ENCODE measurements at regions not wholly inside any gene's neighbourhood (a gene's known extent, or its start where the extent isn't known, plus 50 kb on each side); places are given as distances from the start of the nearest gene placed in this dataset.

DNA sequence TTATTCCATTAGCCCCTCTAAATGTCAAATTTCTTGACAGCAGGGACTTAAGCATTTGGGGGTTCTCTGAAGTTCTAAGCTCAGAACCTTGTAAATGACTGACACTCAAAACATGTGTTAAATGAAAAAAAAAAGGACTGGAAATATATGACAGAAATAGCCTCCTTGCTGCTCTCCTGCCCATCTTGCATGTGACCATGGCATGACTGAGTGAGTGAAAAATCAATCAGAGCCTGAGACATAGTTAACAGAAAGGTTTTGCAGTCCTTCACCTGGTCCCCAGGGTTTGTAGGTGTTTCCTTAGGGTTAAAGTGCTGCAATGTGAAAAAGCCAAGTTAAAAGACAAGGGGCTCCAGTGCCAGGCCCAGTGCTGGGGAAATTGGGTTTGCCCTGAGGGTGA, 168.1 kb downstream of the ZBTB18 start:
- in situ Hi-C loops (cut with HindIII; ENCODE audit: low sequenced_read_pairs): no loop called here
- TF ChIP-seq, protein P1, sequence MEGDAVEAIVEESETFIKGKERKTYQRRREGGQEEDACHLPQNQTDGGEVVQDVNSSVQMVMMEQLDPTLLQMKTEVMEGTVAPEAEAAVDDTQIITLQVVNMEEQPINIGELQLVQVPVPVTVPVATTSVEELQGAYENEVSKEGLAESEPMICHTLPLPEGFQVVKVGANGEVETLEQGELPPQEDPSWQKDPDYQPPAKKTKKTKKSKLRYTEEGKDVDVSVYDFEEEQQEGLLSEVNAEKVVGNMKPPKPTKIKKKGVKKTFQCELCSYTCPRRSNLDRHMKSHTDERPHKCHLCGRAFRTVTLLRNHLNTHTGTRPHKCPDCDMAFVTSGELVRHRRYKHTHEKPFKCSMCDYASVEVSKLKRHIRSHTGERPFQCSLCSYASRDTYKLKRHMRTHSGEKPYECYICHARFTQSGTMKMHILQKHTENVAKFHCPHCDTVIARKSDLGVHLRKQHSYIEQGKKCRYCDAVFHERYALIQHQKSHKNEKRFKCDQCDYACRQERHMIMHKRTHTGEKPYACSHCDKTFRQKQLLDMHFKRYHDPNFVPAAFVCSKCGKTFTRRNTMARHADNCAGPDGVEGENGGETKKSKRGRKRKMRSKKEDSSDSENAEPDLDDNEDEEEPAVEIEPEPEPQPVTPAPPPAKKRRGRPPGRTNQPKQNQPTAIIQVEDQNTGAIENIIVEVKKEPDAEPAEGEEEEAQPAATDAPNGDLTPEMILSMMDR (IDR thresholded peaks at IDR 0.05; ENCODE audit: low read depth, low read length, missing control alignments): no peak
- DNase-seq (ENCODE audit: low read depth): no peak
- H3K4me3 ChIP-seq (ENCODE audit: low read depth, low read length): no peak overlapping the region

DNA sequence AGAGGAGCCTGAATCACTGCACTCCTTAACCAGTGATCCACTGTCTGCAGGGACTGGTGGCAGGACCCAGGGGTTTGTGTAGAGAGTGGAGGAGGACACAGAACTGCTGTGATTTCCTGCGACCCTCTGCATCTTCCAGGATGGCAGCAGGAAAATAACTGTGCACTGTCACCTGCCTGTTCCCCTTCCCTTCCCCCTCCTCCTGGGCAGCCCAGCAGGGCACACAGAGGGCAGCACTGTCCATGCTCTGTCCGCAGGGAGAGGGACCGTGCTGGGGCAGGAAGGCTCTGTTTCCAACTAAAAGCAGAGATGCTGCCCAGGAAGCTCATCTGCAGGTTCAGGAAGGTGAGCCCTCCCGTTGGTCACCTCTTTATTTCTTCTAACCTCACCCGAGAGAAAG, 168.7 kb downstream of the ZBTB18 start:
- DNase-seq (ENCODE audit: low read depth): no peak
- no peak overlapping the region for H3K4me3 ChIP-seq (ENCODE audit: low read depth, low read length)
- in situ Hi-C loops (cut with HindIII; ENCODE audit: low sequenced_read_pairs): no loop called here
- TF ChIP-seq, protein P1 (IDR thresholded peaks at IDR 0.05; ENCODE audit: low read depth, low read length, missing control alignments): no peak

DNA sequence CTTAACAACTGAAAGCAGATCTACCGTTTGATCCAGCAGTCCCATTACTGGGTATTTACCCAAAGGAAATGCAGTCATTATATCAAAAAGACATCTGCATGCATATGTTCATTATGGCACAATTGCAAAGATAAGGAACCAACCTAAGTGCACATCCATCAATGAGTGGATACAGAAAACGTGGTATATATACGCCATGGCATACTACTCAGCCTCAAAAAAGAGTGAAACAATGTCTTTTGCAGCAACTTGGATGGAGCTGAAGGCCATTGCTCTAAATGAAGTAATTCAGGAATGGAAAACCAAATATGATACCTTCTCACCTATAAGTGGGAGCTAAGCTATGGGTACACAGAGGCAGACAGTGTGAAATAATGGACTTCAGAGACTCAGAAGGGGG, 169.3 kb downstream of the ZBTB18 start:
- TF ChIP-seq, protein P1 (IDR thresholded peaks at IDR 0.05; ENCODE audit: low read depth, low read length, missing control alignments): no peak
- in situ Hi-C loops (cut with HindIII; ENCODE audit: low sequenced_read_pairs): no loop called here
- H3K4me3 ChIP-seq (ENCODE audit: low read depth, low read length): no peak overlapping the region
- DNase-seq (ENCODE audit: low read depth): no peak

DNA sequence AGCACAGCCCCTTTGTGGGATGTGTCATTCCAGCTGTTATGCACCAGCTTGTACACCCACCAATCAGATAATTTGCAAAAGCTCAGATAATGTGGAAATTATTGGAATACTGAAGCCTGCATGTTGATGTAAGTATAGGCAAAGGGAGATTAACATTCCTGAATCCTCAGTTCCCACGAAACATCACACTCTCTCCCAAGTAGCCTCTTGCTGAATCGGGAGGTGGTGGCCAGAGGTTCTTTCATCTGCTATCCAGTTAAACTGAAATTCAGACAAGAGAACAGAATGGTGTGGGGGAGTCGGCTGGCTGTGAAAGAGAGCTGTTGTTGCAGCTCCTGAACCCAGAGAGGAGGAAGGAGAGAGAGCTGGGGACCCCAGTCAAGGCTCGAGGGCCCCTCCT, 170.9 kb downstream of the ZBTB18 start:
- in situ Hi-C loops (cut with HindIII; ENCODE audit: low sequenced_read_pairs): no loop called here
- no peak overlapping the region for H3K4me3 ChIP-seq (ENCODE audit: low read depth, low read length)
- TF ChIP-seq, protein P1 (IDR thresholded peaks at IDR 0.05; ENCODE audit: low read depth, low read length, missing control alignments): no peak
- DNase-seq (ENCODE audit: low read depth): no peak

DNA sequence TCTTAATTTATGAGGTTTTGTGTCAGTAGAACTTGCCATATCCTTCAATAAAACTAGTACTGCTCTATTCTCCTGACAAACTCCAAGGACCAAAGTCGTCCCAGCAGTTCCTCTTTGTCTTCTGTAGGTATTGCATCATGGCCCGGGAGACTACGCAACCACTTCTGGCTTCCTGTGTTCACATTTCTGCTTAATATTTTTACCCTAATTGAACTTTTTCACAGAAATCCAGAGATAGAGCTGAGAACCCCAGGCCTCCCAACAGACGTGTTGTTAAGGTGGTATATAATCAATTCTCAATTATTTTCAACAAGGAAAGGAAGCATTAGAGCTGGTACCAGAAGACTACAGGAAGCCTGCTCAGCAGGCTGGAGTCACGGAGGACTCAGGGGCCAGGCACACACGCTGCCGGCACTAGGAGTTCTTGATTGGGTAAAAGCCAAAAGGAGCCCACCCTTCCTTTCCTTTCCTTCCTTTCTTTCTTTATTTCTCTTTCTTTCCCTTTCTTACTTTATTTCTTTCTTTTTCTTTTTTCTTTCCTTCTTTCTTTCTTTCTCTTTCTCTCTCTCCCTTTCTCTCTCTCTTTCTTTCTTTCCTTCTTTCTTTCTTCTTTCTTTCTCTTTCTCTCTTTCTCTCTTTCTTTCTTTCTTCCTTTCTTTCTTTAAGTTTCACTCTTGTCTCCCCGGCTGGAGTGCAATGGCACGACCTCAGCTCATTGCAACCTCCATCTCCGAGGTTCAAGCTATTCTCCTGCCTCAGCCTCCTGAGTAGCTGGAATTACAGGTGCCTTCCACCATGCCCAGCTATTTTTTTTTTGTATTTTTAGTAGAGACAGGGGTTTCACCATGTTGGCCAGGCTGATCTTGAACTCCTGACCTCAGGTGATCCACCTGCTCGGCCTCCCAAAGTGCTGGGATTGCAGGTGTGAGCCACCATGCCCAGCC, 173.7 kb downstream of the ZBTB18 start:
- TF ChIP-seq, protein P1 (IDR thresholded peaks at IDR 0.05; ENCODE audit: low read depth, low read length, missing control alignments): no peak

DNA sequence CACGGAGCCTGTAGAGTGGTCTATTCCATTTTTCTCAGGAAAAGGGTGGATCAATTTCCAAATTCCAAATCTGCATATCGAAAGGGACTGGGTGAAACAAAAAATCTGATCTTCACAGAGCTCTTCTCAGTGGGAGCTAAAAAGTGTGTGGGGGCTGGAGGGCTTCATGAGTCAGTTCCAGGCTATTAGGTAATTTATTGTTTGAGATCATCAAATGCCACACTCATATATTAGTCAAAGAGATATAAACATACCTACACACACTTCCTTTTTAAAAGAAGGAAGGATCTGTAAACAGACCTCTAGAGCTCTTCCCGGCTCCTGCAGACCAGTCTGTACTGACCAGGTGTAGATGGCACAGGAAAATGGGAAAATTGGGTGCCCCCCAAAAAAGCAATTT, 175.4 kb downstream of the ZBTB18 start:
- no peak for DNase-seq (ENCODE audit: low read depth)
- in situ Hi-C loops (cut with HindIII; ENCODE audit: low sequenced_read_pairs): loop anchor here (25.0 kb wide), 1 partner anchor 164 kb away; the partner anchor contains the start of gene ZBTB18
- TF ChIP-seq, protein P1 (IDR thresholded peaks at IDR 0.05; ENCODE audit: low read depth, low read length, missing control alignments): no peak
- no peak overlapping the region for H3K4me3 ChIP-seq (ENCODE audit: low read depth, low read length)

More for the DNA sequence above, 173.7 kb downstream of the ZBTB18 start:
- no peak for DNase-seq (ENCODE audit: low read depth)
- H3K4me3 ChIP-seq (ENCODE audit: low read depth, low read length): no peak overlapping the region
- in situ Hi-C loops (cut with HindIII; ENCODE audit: low sequenced_read_pairs): loop anchor here (25.0 kb wide), 1 partner anchor 162 kb away; the partner anchor contains the start of gene ZBTB18
